AG04450 (cell line): ENCODE measurements at regions not wholly inside any gene's neighbourhood (a gene's known extent, or its start where the extent isn't known, plus 50 kb on each side); places are given as distances from the start of the nearest gene placed in this dataset.
A peak's percentile ranks its signal among the peaks of the same experiment; 100 is the strongest.
"Not testable (repeated sequence)": the region's sequence is repeated elsewhere in the genome, so short reads cannot be mapped to it uniquely, and the experiment has no call there.

Experiments used
- CTCF ChIA-PET: fragments of 300-600, 350-600 bp; formaldehyde crosslinking; extraction: SDS; loops from one replicate; lab custom pipeline; 2022; ENCODE audit warnings: antibody characterized with exemption, inconsistent platforms; lab: Charles Lee
- POLR2A ChIA-PET: fragments of 350-600 bp; formaldehyde crosslinking; extraction: SDS; loops from one replicate; lab custom pipeline; 2021; ENCODE audit warnings: antibody characterized with exemption, inconsistent platforms; lab: Yijun Ruan, JAX
- DNase-seq: peaks from one replicate; pipeline ENCODE4 v3.0.0-alpha.2; 2011; ENCODE audit warnings: low read depth, low spot score
- H3K27ac ChIP-seq: one replicate; pipeline ENCODE4 v1.5.1; 2012; ENCODE audit warnings: low read depth, low read length, control low read depth
- H3K27me3 ChIP-seq: one replicate; pipeline ENCODE4 v1.6.0; 2012; ENCODE audit warnings: low read length; ENCODE audit not compliant: control insufficient read depth, insufficient read depth
- H3K4me3 ChIP-seq: 2 replicates; pipeline ENCODE4 v1.5.1; 2011; ENCODE audit warnings: mild to moderate bottlenecking, low read depth, low read length, control low read depth
- H3K9me3 ChIP-seq: 2 replicates; pipeline ENCODE4 v1.5.1; 2012; ENCODE audit warnings: low read length; ENCODE audit not compliant: control insufficient read depth, insufficient read depth
- TF ChIP-seq, protein P1 (sequence below): IDR thresholded peaks from 2 replicates; pipeline ENCODE4 v1.5.1; 2011; ENCODE audit warnings: low read depth, low read length, control low read depth, inconsistent platforms

DNA sequence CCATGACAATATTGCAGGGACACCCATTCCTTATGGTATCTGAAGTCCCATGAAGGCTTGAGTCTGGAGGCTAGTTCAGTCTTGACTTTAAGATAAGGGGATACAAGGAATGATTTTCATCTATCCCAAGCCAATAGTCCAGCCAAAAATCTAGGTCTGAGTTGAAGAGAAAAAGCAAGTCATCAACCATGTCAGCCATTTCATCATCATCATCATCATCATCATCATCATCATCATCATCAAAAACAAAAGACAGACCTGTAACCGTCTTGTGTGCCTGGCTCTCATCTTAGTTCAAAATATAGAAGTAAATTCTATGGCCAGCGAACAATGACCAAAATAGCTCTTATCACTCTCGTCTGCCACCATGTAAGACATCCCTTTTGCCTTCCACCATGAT lies 59.5 kb upstream of the FAM90A26 start:
- H3K9me3 ChIP-seq, POLR2A ChIA-PET, H3K27ac ChIP-seq, H3K4me3 ChIP-seq, DNase-seq, CTCF ChIA-PET, H3K27me3 ChIP-seq: not testable (repeated sequence)

DNA sequence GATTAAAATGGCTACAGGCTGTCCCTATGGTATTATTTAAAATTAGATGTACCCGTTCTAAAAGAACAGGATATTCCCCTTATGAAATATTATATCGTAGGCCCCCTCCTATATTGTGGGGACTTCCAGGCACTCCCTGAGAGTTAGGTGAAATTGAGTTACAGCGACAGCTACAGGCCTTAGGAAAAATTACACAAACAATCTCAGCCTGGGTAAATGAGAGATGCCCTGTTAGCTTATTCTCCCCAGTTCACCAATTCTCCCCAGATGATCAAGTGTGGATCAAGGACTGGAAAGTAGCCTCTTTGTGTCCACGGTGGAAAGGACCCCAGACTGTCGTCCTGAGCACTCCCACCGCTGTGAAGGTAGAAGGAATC lies 67.1 kb upstream of the FAM90A26 start:
- CTCF ChIA-PET, result interaction anchor here (0.6 kb wide), 1 partner anchor 103 kb away, joined by 3 read pairs; no protein-coding TSS in a partner anchor
- H3K27ac ChIP-seq, POLR2A ChIA-PET, H3K27me3 ChIP-seq, DNase-seq, H3K9me3 ChIP-seq, H3K4me3 ChIP-seq: not testable (repeated sequence)
- TF ChIP-seq, protein P1, sequence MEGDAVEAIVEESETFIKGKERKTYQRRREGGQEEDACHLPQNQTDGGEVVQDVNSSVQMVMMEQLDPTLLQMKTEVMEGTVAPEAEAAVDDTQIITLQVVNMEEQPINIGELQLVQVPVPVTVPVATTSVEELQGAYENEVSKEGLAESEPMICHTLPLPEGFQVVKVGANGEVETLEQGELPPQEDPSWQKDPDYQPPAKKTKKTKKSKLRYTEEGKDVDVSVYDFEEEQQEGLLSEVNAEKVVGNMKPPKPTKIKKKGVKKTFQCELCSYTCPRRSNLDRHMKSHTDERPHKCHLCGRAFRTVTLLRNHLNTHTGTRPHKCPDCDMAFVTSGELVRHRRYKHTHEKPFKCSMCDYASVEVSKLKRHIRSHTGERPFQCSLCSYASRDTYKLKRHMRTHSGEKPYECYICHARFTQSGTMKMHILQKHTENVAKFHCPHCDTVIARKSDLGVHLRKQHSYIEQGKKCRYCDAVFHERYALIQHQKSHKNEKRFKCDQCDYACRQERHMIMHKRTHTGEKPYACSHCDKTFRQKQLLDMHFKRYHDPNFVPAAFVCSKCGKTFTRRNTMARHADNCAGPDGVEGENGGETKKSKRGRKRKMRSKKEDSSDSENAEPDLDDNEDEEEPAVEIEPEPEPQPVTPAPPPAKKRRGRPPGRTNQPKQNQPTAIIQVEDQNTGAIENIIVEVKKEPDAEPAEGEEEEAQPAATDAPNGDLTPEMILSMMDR, result 0 out of 2 replicates have a peak, but pooled peaks have one; percentile 15

- H3K9me3 ChIP-seq, POLR2A ChIA-PET, DNase-seq, H3K27me3 ChIP-seq, H3K27ac ChIP-seq, H3K4me3 ChIP-seq: not testable (repeated sequence)
- CTCF ChIA-PET, result interaction anchor here (0.6 kb wide), 1 partner anchor 102 kb away, joined by 3 read pairs; no protein-coding TSS in a partner anchor
Observed at GRCh38 chr4:9102471-9103147, 67.6 kb upstream of the FAM90A26 start.

GRCh38 chr4:9096330-9096729 lies 73.9 kb upstream of the FAM90A26 start:
- H3K27ac ChIP-seq, H3K27me3 ChIP-seq, H3K4me3 ChIP-seq, DNase-seq, POLR2A ChIA-PET, H3K9me3 ChIP-seq, CTCF ChIA-PET: not testable (repeated sequence)

DNA sequence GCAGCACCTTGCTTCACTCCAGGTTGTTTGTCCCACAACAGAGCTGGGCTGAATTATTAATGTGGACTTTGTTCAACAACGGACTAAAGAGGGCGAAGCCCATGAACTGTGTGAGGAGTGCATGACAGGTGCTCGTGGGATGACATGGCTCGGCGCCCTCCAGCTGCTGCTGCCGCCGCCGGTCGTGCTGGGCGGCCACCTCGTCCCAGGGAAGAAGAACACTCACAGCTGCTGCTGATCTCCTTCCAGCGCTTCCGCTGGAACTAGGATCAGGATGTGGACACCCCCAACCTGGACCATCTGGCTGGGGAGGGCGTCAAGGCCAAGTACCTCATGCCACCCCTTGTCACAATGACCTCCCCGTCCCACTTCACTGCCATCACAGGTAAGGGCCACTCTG lies 91.4 kb upstream of the FAM90A26 start:
- POLR2A ChIA-PET, DNase-seq, CTCF ChIA-PET: not testable (repeated sequence)

DNA sequence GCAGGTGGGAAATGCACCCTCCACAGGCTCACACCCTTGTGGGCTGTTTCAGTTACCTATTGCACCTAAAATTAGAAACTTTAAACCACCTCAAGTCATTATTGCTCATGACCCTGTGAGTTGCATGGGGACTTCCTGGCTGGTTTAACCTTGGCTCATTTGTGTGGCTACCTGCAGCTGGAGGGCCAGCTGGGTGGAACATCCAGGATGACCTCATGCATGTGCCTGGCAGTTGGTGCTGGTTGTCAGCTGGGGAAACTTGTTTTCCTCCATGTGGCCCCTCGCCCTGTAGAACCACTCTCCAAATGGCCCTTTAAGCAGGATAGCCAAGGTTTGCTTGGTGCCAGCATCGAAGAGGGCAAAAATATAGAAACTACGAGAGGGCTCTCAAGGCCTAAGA lies 93.2 kb upstream of the FAM90A26 start:
- CTCF ChIA-PET, H3K9me3 ChIP-seq, POLR2A ChIA-PET, H3K4me3 ChIP-seq, DNase-seq, H3K27me3 ChIP-seq, H3K27ac ChIP-seq: not testable (repeated sequence)

More for the DNA sequence above, 91.4 kb upstream of the FAM90A26 start:
- not testable (repeated sequence) for H3K27me3 ChIP-seq, H3K9me3 ChIP-seq, H3K27ac ChIP-seq, H3K4me3 ChIP-seq

- H3K27ac ChIP-seq, CTCF ChIA-PET, H3K4me3 ChIP-seq, POLR2A ChIA-PET, H3K9me3 ChIP-seq, H3K27me3 ChIP-seq, DNase-seq: not testable (repeated sequence)
Observed at GRCh38 chr4:9076486-9076885, 93.7 kb upstream of the FAM90A26 start.

GRCh38 chr4:9073371-9073770 lies 96.8 kb upstream of the FAM90A26 start:
- DNase-seq, H3K4me3 ChIP-seq, H3K9me3 ChIP-seq, POLR2A ChIA-PET, H3K27me3 ChIP-seq, H3K27ac ChIP-seq, CTCF ChIA-PET: not testable (repeated sequence)

DNA sequence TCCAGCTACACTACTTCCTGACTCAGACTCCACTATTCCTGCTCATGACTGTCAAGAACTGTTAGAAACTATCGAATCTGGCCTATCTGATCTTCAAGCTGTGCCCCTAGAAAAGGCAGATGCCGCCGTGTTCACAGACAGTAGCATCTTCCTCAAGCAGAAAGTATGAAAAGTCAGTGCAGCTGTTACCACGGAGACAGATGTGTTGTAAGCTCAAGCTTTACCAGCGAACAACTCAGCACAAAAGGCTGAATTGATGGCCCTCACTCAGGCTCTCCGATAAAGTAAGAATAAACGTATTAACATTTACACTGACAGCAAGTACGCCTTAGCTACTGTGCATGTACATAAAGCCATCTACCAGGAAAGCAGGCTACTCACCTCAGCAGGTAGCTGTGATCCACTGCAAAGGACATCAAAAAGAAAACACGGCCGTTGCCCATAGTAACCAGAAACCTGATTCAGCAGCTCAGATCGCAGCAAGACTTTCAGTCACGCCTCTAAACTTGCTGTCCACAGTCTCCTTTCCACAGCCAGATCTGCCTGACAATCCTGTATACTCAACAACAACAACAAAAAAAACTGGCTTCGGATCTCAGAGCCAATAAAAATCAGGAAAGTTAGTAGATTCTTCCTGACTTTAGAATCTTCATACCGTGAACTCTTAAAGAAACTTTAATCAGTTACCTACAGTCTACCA lies 97.5 kb upstream of the FAM90A26 start:
- CTCF ChIA-PET, POLR2A ChIA-PET, H3K27me3 ChIP-seq, DNase-seq, H3K4me3 ChIP-seq, H3K27ac ChIP-seq, H3K9me3 ChIP-seq: not testable (repeated sequence)

- H3K9me3 ChIP-seq, DNase-seq, CTCF ChIA-PET, H3K4me3 ChIP-seq, H3K27ac ChIP-seq, POLR2A ChIA-PET, H3K27me3 ChIP-seq: not testable (repeated sequence)
Observed at GRCh38 chr4:9067923-9068322, 102.3 kb upstream of the FAM90A26 start.

GRCh38 chr4:9063612-9064011 lies 106.6 kb upstream of the FAM90A26 start:
- POLR2A ChIA-PET, H3K27me3 ChIP-seq, H3K9me3 ChIP-seq, DNase-seq, CTCF ChIA-PET, H3K4me3 ChIP-seq, H3K27ac ChIP-seq: not testable (repeated sequence)
